K562 (cell line): ENCODE measurements at regions not wholly inside any gene's neighbourhood (a gene's known extent, or its start where the extent isn't known, plus 50 kb on each side); places are given as distances from the start of the nearest gene placed in this dataset.

Experiments used
- DIDO1 ChIP-seq: fragments of 450-650 bp; IDR thresholded peaks from 2 replicates; pipeline ENCODE4 v1.6.1; 2016; ENCODE audit warnings: low read depth, missing biosample characterization, missing genetic modification characterization
- EZH2 ChIP-seq: IDR thresholded peaks from 2 replicates; pipeline ENCODE4 v1.6.1; 2012; ENCODE audit warnings: low read depth, mild to moderate bottlenecking, inconsistent platforms, low read length, borderline replicate concordance
- POLR2A ChIP-seq: fragments of 450-650 bp; conservative IDR thresholded peaks from 2 replicates; pipeline ENCODE4 v1.6.1; 2016
- TBP ChIP-seq: optimal IDR thresholded peaks from 2 replicates; pipeline ENCODE3; 2011; ENCODE audit warnings: low read depth, low read length, improper control_type of control experiment
- YBX1 ChIP-seq: fragments of 450-650 bp; IDR thresholded peaks from 2 replicates; pipeline ENCODE4 v1.7.1; 2016; ENCODE audit warnings: mild to moderate bottlenecking
- YY1 ChIP-seq, 3 experiments: IDR thresholded peaks; 2 replicates each; pipeline ENCODE4 v1.6.1; 2011; ENCODE audit warnings: low read length in 2 of 3, mild to moderate bottlenecking in 2 of 3, moderate library complexity in 2 of 3, borderline replicate concordance in 1 of 3, control low read depth in 1 of 3, low read depth in 1 of 3; ENCODE audit not compliant: insufficient read depth in 3 of 3, insufficient replicate concordance in 2 of 3, control insufficient read depth in 1 of 3, insufficient read length in 1 of 3; ENCODE audit errors: extremely low read depth in 1 of 3
- ZNF354B ChIP-seq: fragments of 250-450 bp; sonication (Bioruptor Pico); IDR thresholded peaks from 2 replicates; pipeline ENCODE4 v1.4.0; 2020
- TF ChIP-seq, protein P1 (sequence below), 3 experiments: IDR thresholded peaks in 2 of 3; conservative IDR thresholded peaks in 1 of 3; 2 replicates each; pipeline ENCODE4 v1.5.1; 2011 to 2012; ENCODE audit warnings: low read length in 3 of 3, mild to moderate bottlenecking in 3 of 3, control low read depth in 2 of 3, improper control_type of control experiment in 1 of 3, inconsistent platforms in 1 of 3, low read depth in 1 of 3, mixed read lengths in 1 of 3, moderate library complexity in 1 of 3; ENCODE audit not compliant: insufficient read depth in 2 of 3
- TF ChIP-seq, protein P2 (sequence below): sonication (generic); formaldehyde crosslinking; IDR thresholded peaks from 2 replicates; pipeline ENCODE4 v1.8.1; 2023; ENCODE audit warnings: mild to moderate bottlenecking, missing genetic modification reagents
- TF ChIP-seq, protein P3 (sequence below): fragments of 200-800 bp; sonication (Bioruptor generic); IDR thresholded peaks from 2 replicates; pipeline ENCODE4 v1.6.1; 2016; ENCODE audit warnings: missing genetic modification characterization, missing compliant biosample characterization

DNA sequence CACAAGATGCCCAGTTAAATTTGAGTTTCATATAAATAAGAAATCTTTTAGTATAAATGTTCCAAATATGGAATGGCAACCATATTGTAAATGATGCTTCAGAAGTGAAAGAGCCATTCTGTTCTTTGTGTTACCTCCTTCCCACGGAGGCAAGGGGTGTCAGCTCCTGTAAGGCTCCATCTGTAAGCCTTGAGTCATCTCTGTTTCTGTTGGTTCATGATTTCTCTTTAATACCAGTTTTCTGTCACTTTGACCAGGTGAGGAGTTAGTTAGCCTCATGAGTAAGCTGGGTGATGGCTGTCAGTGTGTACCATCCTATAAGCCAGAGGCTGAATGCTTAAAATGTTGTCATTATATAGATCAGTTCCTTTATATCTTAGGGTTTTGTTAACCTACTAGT, 61.9 kb downstream of the TMEM30B start:
- no peak for TF ChIP-seq EZH2
- TF ChIP-seq POLR2A, result no peak
- TF ChIP-seq, protein P1, sequence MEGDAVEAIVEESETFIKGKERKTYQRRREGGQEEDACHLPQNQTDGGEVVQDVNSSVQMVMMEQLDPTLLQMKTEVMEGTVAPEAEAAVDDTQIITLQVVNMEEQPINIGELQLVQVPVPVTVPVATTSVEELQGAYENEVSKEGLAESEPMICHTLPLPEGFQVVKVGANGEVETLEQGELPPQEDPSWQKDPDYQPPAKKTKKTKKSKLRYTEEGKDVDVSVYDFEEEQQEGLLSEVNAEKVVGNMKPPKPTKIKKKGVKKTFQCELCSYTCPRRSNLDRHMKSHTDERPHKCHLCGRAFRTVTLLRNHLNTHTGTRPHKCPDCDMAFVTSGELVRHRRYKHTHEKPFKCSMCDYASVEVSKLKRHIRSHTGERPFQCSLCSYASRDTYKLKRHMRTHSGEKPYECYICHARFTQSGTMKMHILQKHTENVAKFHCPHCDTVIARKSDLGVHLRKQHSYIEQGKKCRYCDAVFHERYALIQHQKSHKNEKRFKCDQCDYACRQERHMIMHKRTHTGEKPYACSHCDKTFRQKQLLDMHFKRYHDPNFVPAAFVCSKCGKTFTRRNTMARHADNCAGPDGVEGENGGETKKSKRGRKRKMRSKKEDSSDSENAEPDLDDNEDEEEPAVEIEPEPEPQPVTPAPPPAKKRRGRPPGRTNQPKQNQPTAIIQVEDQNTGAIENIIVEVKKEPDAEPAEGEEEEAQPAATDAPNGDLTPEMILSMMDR (IDR thresholded peaks at IDR 0.05 in 2 of 3, conservative IDR thresholded peaks at IDR 0.05 in 1 of 3; ENCODE audit: insufficient read depth in 2 of 3, low read depth in 1 of 3, low read length in 3 of 3), result no peak
- TF ChIP-seq ZNF354B, result no peak
- TF ChIP-seq YY1 (IDR thresholded peaks at IDR 0.05; ENCODE audit: borderline replicate concordance in 1 of 3, control insufficient read depth in 1 of 3, extremely low read depth in 1 of 3, insufficient read depth in 3 of 3, insufficient read length in 1 of 3, insufficient replicate concordance in 2 of 3, low read depth in 1 of 3, low read length in 2 of 3), result no peak
- TF ChIP-seq TBP, result no peak
- no peak for TF ChIP-seq DIDO1 (tag)
- TF ChIP-seq, protein P2, sequence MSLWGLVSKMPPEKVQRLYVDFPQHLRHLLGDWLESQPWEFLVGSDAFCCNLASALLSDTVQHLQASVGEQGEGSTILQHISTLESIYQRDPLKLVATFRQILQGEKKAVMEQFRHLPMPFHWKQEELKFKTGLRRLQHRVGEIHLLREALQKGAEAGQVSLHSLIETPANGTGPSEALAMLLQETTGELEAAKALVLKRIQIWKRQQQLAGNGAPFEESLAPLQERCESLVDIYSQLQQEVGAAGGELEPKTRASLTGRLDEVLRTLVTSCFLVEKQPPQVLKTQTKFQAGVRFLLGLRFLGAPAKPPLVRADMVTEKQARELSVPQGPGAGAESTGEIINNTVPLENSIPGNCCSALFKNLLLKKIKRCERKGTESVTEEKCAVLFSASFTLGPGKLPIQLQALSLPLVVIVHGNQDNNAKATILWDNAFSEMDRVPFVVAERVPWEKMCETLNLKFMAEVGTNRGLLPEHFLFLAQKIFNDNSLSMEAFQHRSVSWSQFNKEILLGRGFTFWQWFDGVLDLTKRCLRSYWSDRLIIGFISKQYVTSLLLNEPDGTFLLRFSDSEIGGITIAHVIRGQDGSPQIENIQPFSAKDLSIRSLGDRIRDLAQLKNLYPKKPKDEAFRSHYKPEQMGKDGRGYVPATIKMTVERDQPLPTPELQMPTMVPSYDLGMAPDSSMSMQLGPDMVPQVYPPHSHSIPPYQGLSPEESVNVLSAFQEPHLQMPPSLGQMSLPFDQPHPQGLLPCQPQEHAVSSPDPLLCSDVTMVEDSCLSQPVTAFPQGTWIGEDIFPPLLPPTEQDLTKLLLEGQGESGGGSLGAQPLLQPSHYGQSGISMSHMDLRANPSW (CRISPR knock-in tag), result no peak
- TF ChIP-seq YBX1, result no peak
- TF ChIP-seq, protein P3, sequence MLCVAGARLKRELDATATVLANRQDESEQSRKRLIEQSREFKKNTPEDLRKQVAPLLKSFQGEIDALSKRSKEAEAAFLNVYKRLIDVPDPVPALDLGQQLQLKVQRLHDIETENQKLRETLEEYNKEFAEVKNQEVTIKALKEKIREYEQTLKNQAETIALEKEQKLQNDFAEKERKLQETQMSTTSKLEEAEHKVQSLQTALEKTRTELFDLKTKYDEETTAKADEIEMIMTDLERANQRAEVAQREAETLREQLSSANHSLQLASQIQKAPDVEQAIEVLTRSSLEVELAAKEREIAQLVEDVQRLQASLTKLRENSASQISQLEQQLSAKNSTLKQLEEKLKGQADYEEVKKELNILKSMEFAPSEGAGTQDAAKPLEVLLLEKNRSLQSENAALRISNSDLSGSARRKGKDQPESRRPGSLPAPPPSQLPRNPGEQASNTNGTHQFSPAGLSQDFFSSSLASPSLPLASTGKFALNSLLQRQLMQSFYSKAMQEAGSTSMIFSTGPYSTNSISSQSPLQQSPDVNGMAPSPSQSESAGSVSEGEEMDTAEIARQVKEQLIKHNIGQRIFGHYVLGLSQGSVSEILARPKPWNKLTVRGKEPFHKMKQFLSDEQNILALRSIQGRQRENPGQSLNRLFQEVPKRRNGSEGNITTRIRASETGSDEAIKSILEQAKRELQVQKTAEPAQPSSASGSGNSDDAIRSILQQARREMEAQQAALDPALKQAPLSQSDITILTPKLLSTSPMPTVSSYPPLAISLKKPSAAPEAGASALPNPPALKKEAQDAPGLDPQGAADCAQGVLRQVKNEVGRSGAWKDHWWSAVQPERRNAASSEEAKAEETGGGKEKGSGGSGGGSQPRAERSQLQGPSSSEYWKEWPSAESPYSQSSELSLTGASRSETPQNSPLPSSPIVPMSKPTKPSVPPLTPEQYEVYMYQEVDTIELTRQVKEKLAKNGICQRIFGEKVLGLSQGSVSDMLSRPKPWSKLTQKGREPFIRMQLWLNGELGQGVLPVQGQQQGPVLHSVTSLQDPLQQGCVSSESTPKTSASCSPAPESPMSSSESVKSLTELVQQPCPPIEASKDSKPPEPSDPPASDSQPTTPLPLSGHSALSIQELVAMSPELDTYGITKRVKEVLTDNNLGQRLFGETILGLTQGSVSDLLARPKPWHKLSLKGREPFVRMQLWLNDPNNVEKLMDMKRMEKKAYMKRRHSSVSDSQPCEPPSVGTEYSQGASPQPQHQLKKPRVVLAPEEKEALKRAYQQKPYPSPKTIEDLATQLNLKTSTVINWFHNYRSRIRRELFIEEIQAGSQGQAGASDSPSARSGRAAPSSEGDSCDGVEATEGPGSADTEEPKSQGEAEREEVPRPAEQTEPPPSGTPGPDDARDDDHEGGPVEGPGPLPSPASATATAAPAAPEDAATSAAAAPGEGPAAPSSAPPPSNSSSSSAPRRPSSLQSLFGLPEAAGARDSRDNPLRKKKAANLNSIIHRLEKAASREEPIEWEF (CRISPR knock-in tag), result no peak
